ACHN (cell line): ENCODE measurements at regions not wholly inside any gene's neighbourhood (a gene's known extent, or its start where the extent isn't known, plus 50 kb on each side); places are given as distances from the start of the nearest gene placed in this dataset.

Experiments used
- DNase-seq: peaks from one replicate; pipeline ENCODE4 v3.0.0-alpha.2; 2015
- in situ Hi-C: cut with HindIII; loops from 2 replicates; pipeline ENCODE4 v1.10.0; 2017; ENCODE audit warnings: low sequenced_read_pairs, low pct_ligation_motif_present, low pct_unique_long_range_greater_than_20kb

- DNase-seq = no peak
- in situ Hi-C loops = no loop called here
Measured at GRCh38 chr16:88316151-88316550, 66.6 kb upstream of the ZNF469 start.

GRCh38 chr16:88316941-88317612 lies 65.7 kb upstream of the ZNF469 start:
- DNase-seq = no peak
- in situ Hi-C loops = no loop called here

GRCh38 chr16:88317613-88317965 lies 65.2 kb upstream of the ZNF469 start:
- in situ Hi-C loops = no loop called here
- no peak for DNase-seq

- in situ Hi-C loops = no loop called here
Measured at GRCh38 chr16:88318051-88318450, 64.7 kb upstream of the ZNF469 start.

GRCh38 chr16:88318521-88318920 lies 64.2 kb upstream of the ZNF469 start:
- in situ Hi-C loops = no loop called here
- DNase-seq = no peak

More at GRCh38 chr16:88318051-88318450, 64.7 kb upstream of the ZNF469 start:
- DNase-seq = no peak

GRCh38 chr16:88319116-88319965 lies 63.4 kb upstream of the ZNF469 start:
- in situ Hi-C loops = no loop called here
- DNase-seq = no peak

- in situ Hi-C loops = no loop called here
- DNase-seq = no peak
Measured at GRCh38 chr16:88320947-88321634, 61.7 kb upstream of the ZNF469 start.

GRCh38 chr16:88321635-88322499 lies 60.9 kb upstream of the ZNF469 start:
- in situ Hi-C loops = no loop called here
- DNase-seq = no peak

GRCh38 chr16:88322500-88322970 lies 60.2 kb upstream of the ZNF469 start:
- in situ Hi-C loops = no loop called here
- no peak for DNase-seq

- no peak for DNase-seq
- in situ Hi-C loops = no loop called here
Measured at GRCh38 chr16:88323041-88323440, 59.7 kb upstream of the ZNF469 start.

- no peak for DNase-seq
- in situ Hi-C loops = no loop called here
Measured at GRCh38 chr16:88323546-88324330, 59.0 kb upstream of the ZNF469 start.

GRCh38 chr16:88325087-88325750 lies 57.5 kb upstream of the ZNF469 start:
- no peak for DNase-seq
- in situ Hi-C loops = no loop called here

- no peak for DNase-seq
- in situ Hi-C loops = no loop called here
Measured at GRCh38 chr16:88325976-88326375, 56.8 kb upstream of the ZNF469 start.

- DNase-seq = no peak
- in situ Hi-C loops = no loop called here
Measured at GRCh38 chr16:88326611-88327485, 55.9 kb upstream of the ZNF469 start.

- in situ Hi-C loops = no loop called here
- DNase-seq = no peak
Measured at GRCh38 chr16:88327561-88328312, 55.0 kb upstream of the ZNF469 start.
